GM19372 (cell line): ENCODE measurements at regions not wholly inside any gene's neighbourhood (a gene's known extent, or its start where the extent isn't known, plus 50 kb on each side); places are given as distances from the start of the nearest gene placed in this dataset.
"Not testable (repeated sequence)": the region's sequence is repeated elsewhere in the genome, so short reads cannot be mapped to it uniquely, and the experiment has no call there.

ENCODE experiments used
- ATAC-seq: cut with Tn5 transposase; IDR thresholded peaks from one replicate; pipeline ENCODE4 v1.9.1; 2021; ENCODE audit warnings: mild to moderate bottlenecking, low read depth, moderate library complexity; ENCODE audit not compliant: unreplicated experiment

- ATAC-seq: no peak
Measured at GRCh38 chr4:103422467-103423219, 224.5 kb upstream of the CENPE start.

- no peak for ATAC-seq
Measured at GRCh38 chr4:103415801-103416200, 217.7 kb upstream of the CENPE start.

- not testable (repeated sequence) for ATAC-seq
Measured at GRCh38 chr4:103412646-103413045, 214.5 kb upstream of the CENPE start.

- no peak for ATAC-seq
Measured at GRCh38 chr4:103410386-103410785, 212.2 kb upstream of the CENPE start.

- no peak for ATAC-seq
Measured at GRCh38 chr4:103405415-103405814, 207.3 kb upstream of the CENPE start.

GRCh38 chr4:103403619-103404018, 205.5 kb upstream of the CENPE start:
- no peak for ATAC-seq

GRCh38 chr4:103402198-103402597, 204.1 kb upstream of the CENPE start:
- no peak for ATAC-seq

- ATAC-seq: no peak
Measured at GRCh38 chr4:103400405-103400804, 202.3 kb upstream of the CENPE start.

GRCh38 chr4:103397541-103397940, 199.4 kb upstream of the CENPE start:
- ATAC-seq: no peak

GRCh38 chr4:103387508-103388011, 189.4 kb upstream of the CENPE start:
- ATAC-seq: not testable (repeated sequence)

- ATAC-seq: not testable (repeated sequence)
Measured at GRCh38 chr4:103385565-103385964, 187.4 kb upstream of the CENPE start.

- no peak for ATAC-seq
Measured at GRCh38 chr4:103375278-103375677, 177.1 kb upstream of the CENPE start.

GRCh38 chr4:103374758-103375157, 176.6 kb upstream of the CENPE start:
- no peak for ATAC-seq

GRCh38 chr4:103374306-103374705, 176.2 kb upstream of the CENPE start:
- ATAC-seq: no peak

GRCh38 chr4:103372002-103372558, 173.9 kb upstream of the CENPE start:
- ATAC-seq: no peak

- ATAC-seq: no peak
Measured at GRCh38 chr4:103370336-103370735, 172.2 kb upstream of the CENPE start.

- no peak for ATAC-seq
Measured at GRCh38 chr4:103365285-103365684, 167.1 kb upstream of the CENPE start.

- no peak for ATAC-seq
Measured at GRCh38 chr4:103364083-103364482, 165.9 kb upstream of the CENPE start.

GRCh38 chr4:103361926-103362325, 163.8 kb upstream of the CENPE start:
- ATAC-seq: no peak

- ATAC-seq: no peak
Measured at GRCh38 chr4:103359900-103360299, 161.8 kb upstream of the CENPE start.

- ATAC-seq: no peak
Measured at GRCh38 chr4:103354006-103354405, 155.9 kb upstream of the CENPE start.

GRCh38 chr4:103329642-103330041, 131.5 kb upstream of the CENPE start:
- no peak for ATAC-seq
